HepG2 (cell line): ENCODE measurements at regions not wholly inside any gene's neighbourhood (a gene's known extent, or its start where the extent isn't known, plus 50 kb on each side); places are given as distances from the start of the nearest gene placed in this dataset.
"Not testable (repeated sequence)": the region's sequence is repeated elsewhere in the genome, so short reads cannot be mapped to it uniquely, and the experiment has no call there.

Experiments
- ATAC-seq: fragments of 200-7000 bp; cut with Tn5 transposase; 3 replicates; pipeline ENCODE4 v1.9.1; 2020; ENCODE audit warnings: mild to moderate bottlenecking, moderate library complexity
- BruUV-seq: library from RNA; stranded (reverse); fragments of 400-500 nt; replicated peaks from 2 replicates; lab custom pipeline; 2021; lab: Mats Ljungman, UMichigan
- CTCF ChIA-PET: fragments of 300-600 bp; formaldehyde crosslinking; extraction: SDS; loops from one replicate; lab custom pipeline; 2021; ENCODE audit warnings: low total read pairs, inconsistent platforms, low intra/inter-chr PET ratio; lab: Yijun Ruan, JAX
- POLR2A ChIA-PET: fragments of 350-600 bp; sonication (Branson Sonifier 250); formaldehyde crosslinking; loops from one replicate; lab custom pipeline; 2020; ENCODE audit warnings: antibody characterized with exemption, inconsistent platforms; lab: Yijun Ruan, JAX
- DNase-seq: peaks from one replicate; pipeline ENCODE4 v3.0.0-alpha.2; 2015; ENCODE audit warnings: low spot score
- FAIRE-seq: peaks from 3 replicates; lab custom pipeline; 2011; peaks lifted over from hg19 to GRCh38; lab: Jason Lieb, UNC
- H2AFZ ChIP-seq: one replicate; pipeline ENCODE4 v1.6.1; 2011; ENCODE audit warnings: low read length, inconsistent platforms
- H3K27ac ChIP-seq: fragments of 300-600 bp; 3 replicates; pipeline ENCODE4 v1.8.0; 2011; ENCODE audit warnings: mixed run types, mild to moderate bottlenecking, mixed read lengths, low read length, inconsistent platforms; ENCODE audit not compliant: insufficient read depth; ENCODE audit errors: extremely low read length
- H3K27me3 ChIP-seq, 2 experiments: fragments of 200-600 bp in 1 of 2; 2 replicates in 1 of 2; 3 replicates in 1 of 2; pipeline versions ENCODE4 v1.6.0 to v1.8.0; 2011; ENCODE audit warnings: low read length in 2 of 2, mild to moderate bottlenecking in 2 of 2, moderate library complexity in 2 of 2, inconsistent platforms in 1 of 2; ENCODE audit not compliant: insufficient read depth in 2 of 2, control insufficient read depth in 1 of 2
- H3K36me3 ChIP-seq, 2 experiments: fragments of 200-600 bp in 1 of 2; replicated peaks in 1 of 2; 2 replicates in 1 of 2; 3 replicates in 1 of 2; pipeline versions ENCODE4 v1.5.1 to v1.8.0; 2011; ENCODE audit warnings: low read length in 2 of 2, inconsistent platforms in 1 of 2; ENCODE audit not compliant: insufficient read depth in 2 of 2, control insufficient read depth in 1 of 2
- H3K4me1 ChIP-seq: 2 replicates; pipeline ENCODE4 v1.5.1; 2012; ENCODE audit warnings: low read length, inconsistent platforms; ENCODE audit not compliant: insufficient read depth
- H3K4me2 ChIP-seq: 2 replicates; pipeline ENCODE4 v1.6.0; 2011; ENCODE audit warnings: low read depth, low read length, inconsistent platforms
- H3K4me3 ChIP-seq, 3 experiments: fragments of 200-600 bp in 1 of 3; sonication (generic), shearing (Covaris generic) in 1 of 3; replicated peaks in 1 of 3; 2 replicates each; pipeline ENCODE4 v1.5.1; 2011 to 2016; ENCODE audit warnings: low read length in 3 of 3, inconsistent platforms in 2 of 3, low read depth in 2 of 3, mild to moderate bottlenecking in 2 of 3, control low read depth in 1 of 3, mixed read lengths in 1 of 3; ENCODE audit not compliant: insufficient read depth in 1 of 3
- H3K79me2 ChIP-seq: one replicate; pipeline ENCODE4 v1.6.1; 2011; ENCODE audit warnings: low read length, inconsistent platforms; ENCODE audit not compliant: insufficient read depth
- H3K9ac ChIP-seq: 2 replicates; pipeline ENCODE4 v1.6.0; 2011; ENCODE audit warnings: mild to moderate bottlenecking, low read depth, low read length, inconsistent platforms; ENCODE audit not compliant: insufficient read depth
- H3K9me3 ChIP-seq: 2 replicates; pipeline ENCODE4 v1.5.1; 2012; ENCODE audit warnings: mild to moderate bottlenecking, low read length
- H4K20me1 ChIP-seq: 2 replicates; pipeline ENCODE4 v1.6.0; 2011; ENCODE audit warnings: inconsistent platforms, mild to moderate bottlenecking, low read length, moderate library complexity; ENCODE audit not compliant: insufficient read depth
- NR2F1 ChIP-seq, 2 experiments: fragments of 450-650 bp in 1 of 2; formaldehyde crosslinking in 1 of 2; IDR thresholded peaks; 2 replicates each; pipeline versions ENCODE4 v1.5.0 to v1.6.1; 2016 to 2020; ENCODE audit warnings: mild to moderate bottlenecking in 1 of 2, missing compliant biosample characterization in 1 of 2, missing genetic modification reagents in 1 of 2, moderate library complexity in 1 of 2
- WGBS: methylation state at CpG from one replicate; pipeline ENCODE4 v1.1.6; 2017; ENCODE audit warnings: low lambda C conversion rate; 5-methylcytosine and 5-hydroxymethylcytosine counted together
- in situ Hi-C: cut with HindIII; loops from 2 replicates; pipeline ENCODE4 v1.10.0; 2017; ENCODE audit warnings: low pct_unique_long_range_greater_than_20kb; ENCODE audit not compliant: extremely low pct_ligation_motif_present
- intact Hi-C: fragments of 100-400 bp; cut with micrococcal nuclease; formaldehyde crosslinking; loops from one replicate; pipeline ENCODE4 v1.10.0; 2022; ENCODE audit not compliant: unreplicated experiment

GRCh38 chr2:131803237-131803636 is 275.5 kb downstream of the CCDC74A start:
- H3K9me3 ChIP-seq, POLR2A ChIA-PET, H3K4me3 ChIP-seq, H3K4me1 ChIP-seq, H3K27me3 ChIP-seq, FAIRE-seq, H3K79me2 ChIP-seq, H3K36me3 ChIP-seq, DNase-seq, in situ Hi-C loops, H3K9ac ChIP-seq, CTCF ChIA-PET, H2AFZ ChIP-seq, BruUV-seq, H3K27ac ChIP-seq, H4K20me1 ChIP-seq, ATAC-seq, H3K4me2 ChIP-seq: not testable (repeated sequence)
- intact Hi-C loops = loop anchor here (2.0 to 10.0 kb wide), 2 partner anchors 128 to 648 kb away; no protein-coding TSS in a partner anchor
- WGBS = 13% methylated on average over 5 of the region's 5 CpGs

- H3K4me3 ChIP-seq, H3K4me2 ChIP-seq, CTCF ChIA-PET, FAIRE-seq: not testable (repeated sequence)
- 0 out of 4 replicates have a peak, but pooled peaks of 1 of the 2 experiments have one; percentile 16 for TF ChIP-seq NR2F1 (CRISPR knock-in tag; IDR thresholded peaks at IDR 0.05)
- TF ChIP-seq, all 625 proteins: peak for 1; not testable (repeated sequence) for 624
- H4K20me1 ChIP-seq, H2AFZ ChIP-seq, H3K36me3 ChIP-seq, H3K27ac ChIP-seq, DNase-seq, H3K4me1 ChIP-seq, BruUV-seq, H3K27me3 ChIP-seq, in situ Hi-C loops, H3K9ac ChIP-seq, intact Hi-C loops, ATAC-seq, H3K9me3 ChIP-seq, POLR2A ChIA-PET, H3K79me2 ChIP-seq: not testable (repeated sequence)
- 4% methylated on average over 2 of the region's 2 CpGs for WGBS
Measured at GRCh38 chr2:131812605-131813004, 284.9 kb downstream of the CCDC74A start.

- H3K27ac ChIP-seq, H3K4me1 ChIP-seq, H2AFZ ChIP-seq, H3K4me3 ChIP-seq, H3K4me2 ChIP-seq, H3K9me3 ChIP-seq, FAIRE-seq, DNase-seq, in situ Hi-C loops, POLR2A ChIA-PET, intact Hi-C loops, CTCF ChIA-PET, BruUV-seq, H3K9ac ChIP-seq, H3K79me2 ChIP-seq, H4K20me1 ChIP-seq, ATAC-seq, H3K27me3 ChIP-seq, H3K36me3 ChIP-seq: not testable (repeated sequence)
- 71% methylated on average over 12 of the region's 21 CpGs for WGBS
Measured at GRCh38 chr2:131813378-131813777, 285.7 kb downstream of the CCDC74A start.

GRCh38 chr2:131818267-131818973 is 290.7 kb downstream of the CCDC74A start:
- H3K27me3 ChIP-seq, H3K9me3 ChIP-seq, in situ Hi-C loops, H3K4me3 ChIP-seq, H3K9ac ChIP-seq, DNase-seq, H4K20me1 ChIP-seq, H3K27ac ChIP-seq, intact Hi-C loops, BruUV-seq, FAIRE-seq, CTCF ChIA-PET, H3K36me3 ChIP-seq, H3K4me1 ChIP-seq, H3K79me2 ChIP-seq, POLR2A ChIA-PET, H2AFZ ChIP-seq, H3K4me2 ChIP-seq: not testable (repeated sequence)
- peak; percentile 35; the same call in 2 of the 3 replicates for ATAC-seq
- WGBS = 17% methylated on average over 2 of the region's 4 CpGs
